ENCODE measurements at regions not wholly inside any gene's neighbourhood (a gene's known extent, or its start where the extent isn't known, plus 50 kb on each side); places are given as distances from the start of the nearest gene placed in this dataset.

DNA sequence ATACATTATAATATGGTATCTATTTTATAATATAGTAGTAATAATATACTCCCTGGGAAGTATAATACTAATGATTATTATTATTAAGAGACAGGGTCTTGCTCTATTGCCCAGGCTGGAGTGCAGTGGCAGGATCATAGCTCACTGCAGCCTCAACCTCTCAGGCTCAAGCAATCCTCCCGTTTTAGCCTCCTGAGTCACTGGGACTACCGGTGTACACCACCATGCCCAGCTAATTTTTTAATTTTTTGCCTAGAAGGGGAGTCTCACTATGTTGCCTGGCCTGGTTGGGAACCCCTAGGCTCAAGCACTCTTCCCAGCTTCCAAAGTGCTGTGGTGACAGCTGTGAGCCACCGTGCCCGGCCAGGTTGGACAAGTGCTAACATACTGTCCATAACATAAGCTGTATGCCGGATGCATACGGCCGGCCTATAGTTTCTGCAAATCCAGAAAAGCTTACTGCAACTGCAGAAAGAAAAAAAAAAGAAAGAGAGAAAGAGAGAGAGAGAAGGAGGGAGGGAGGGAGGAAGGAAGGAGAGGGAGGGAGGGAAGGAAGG is 94.2 kb upstream of the PPP2R3B start:
- TF ChIP-seq, protein P1, sequence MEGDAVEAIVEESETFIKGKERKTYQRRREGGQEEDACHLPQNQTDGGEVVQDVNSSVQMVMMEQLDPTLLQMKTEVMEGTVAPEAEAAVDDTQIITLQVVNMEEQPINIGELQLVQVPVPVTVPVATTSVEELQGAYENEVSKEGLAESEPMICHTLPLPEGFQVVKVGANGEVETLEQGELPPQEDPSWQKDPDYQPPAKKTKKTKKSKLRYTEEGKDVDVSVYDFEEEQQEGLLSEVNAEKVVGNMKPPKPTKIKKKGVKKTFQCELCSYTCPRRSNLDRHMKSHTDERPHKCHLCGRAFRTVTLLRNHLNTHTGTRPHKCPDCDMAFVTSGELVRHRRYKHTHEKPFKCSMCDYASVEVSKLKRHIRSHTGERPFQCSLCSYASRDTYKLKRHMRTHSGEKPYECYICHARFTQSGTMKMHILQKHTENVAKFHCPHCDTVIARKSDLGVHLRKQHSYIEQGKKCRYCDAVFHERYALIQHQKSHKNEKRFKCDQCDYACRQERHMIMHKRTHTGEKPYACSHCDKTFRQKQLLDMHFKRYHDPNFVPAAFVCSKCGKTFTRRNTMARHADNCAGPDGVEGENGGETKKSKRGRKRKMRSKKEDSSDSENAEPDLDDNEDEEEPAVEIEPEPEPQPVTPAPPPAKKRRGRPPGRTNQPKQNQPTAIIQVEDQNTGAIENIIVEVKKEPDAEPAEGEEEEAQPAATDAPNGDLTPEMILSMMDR (IDR thresholded peaks at IDR 0.05), result no peak
- no peak for TF ChIP-seq POLR2A (IDR thresholded peaks at IDR 0.05)

Measured in lower leg skin (tissue), 3 donors.